NT2/D1 (cell line): ENCODE measurements at regions not wholly inside any gene's neighbourhood (a gene's known extent, or its start where the extent isn't known, plus 50 kb on each side); places are given as distances from the start of the nearest gene placed in this dataset.

Experiments
- DNase-seq: peaks from one replicate; pipeline ENCODE4 v3.0.0-alpha.2; 2011; ENCODE audit warnings: low read depth, low spot score
- H3K27me3 ChIP-seq: 2 replicates; pipeline ENCODE4 v1.6.0; 2011; ENCODE audit warnings: mild to moderate bottlenecking; ENCODE audit not compliant: insufficient read length, insufficient read depth
- H3K36me3 ChIP-seq: 2 replicates; pipeline ENCODE4 v1.6.1; 2011; ENCODE audit warnings: mild to moderate bottlenecking, low read length, mixed read lengths; ENCODE audit not compliant: insufficient read depth, insufficient read length
- H3K4me1 ChIP-seq: 2 replicates; pipeline ENCODE4 v1.5.1; 2011; ENCODE audit not compliant: insufficient read depth, insufficient read length
- H3K4me3 ChIP-seq: 2 replicates; pipeline ENCODE4 v1.5.1; 2011; ENCODE audit warnings: low read depth; ENCODE audit not compliant: insufficient read length
- H3K9ac ChIP-seq: 2 replicates; pipeline ENCODE4 v1.6.0; 2011; ENCODE audit warnings: low read depth; ENCODE audit not compliant: insufficient read length
- H3K9me3 ChIP-seq: 2 replicates; pipeline ENCODE4 v1.5.1; 2011; ENCODE audit warnings: mild to moderate bottlenecking, low read length; ENCODE audit not compliant: insufficient read depth
- SUZ12 ChIP-seq: IDR thresholded peaks from 2 replicates; pipeline ENCODE4 v1.6.1; 2011; ENCODE audit not compliant: insufficient read length, insufficient read depth; ENCODE audit errors: extremely low read depth
- YY1 ChIP-seq: IDR thresholded peaks from 2 replicates; pipeline ENCODE4 v1.6.1; 2011; ENCODE audit not compliant: insufficient read length, insufficient read depth
- ZNF274 ChIP-seq: IDR thresholded peaks from 2 replicates; pipeline ENCODE4 v1.6.1; 2011; ENCODE audit warnings: mild to moderate bottlenecking, low read depth, low read length

- DNase-seq: no peak
- TF ChIP-seq SUZ12: no peak
- TF ChIP-seq ZNF274: no peak
- TF ChIP-seq YY1: no peak
- H3K4me1 ChIP-seq: no peaks in the 10 kb centered on the region
These were observed 322.2 kb upstream of the DDI1 start for GRCh38 chr11:103714246-103714645.

GRCh38 chr11:103716363-103716762, 320.1 kb upstream of the DDI1 start:
- DNase-seq: no peak
- no peaks in the 10 kb centered on the region for H3K36me3 ChIP-seq
- H3K4me3 ChIP-seq: no peak overlapping the region
- TF ChIP-seq SUZ12 (no peak), YY1 (no peak), ZNF274 (no peak)
- no peaks in the 10 kb centered on the region for H3K9me3 ChIP-seq
- no peak overlapping the region for H3K9ac ChIP-seq
- H3K4me1 ChIP-seq: no peaks in the 10 kb centered on the region
- H3K27me3 ChIP-seq: no peaks in the 10 kb centered on the region

More at GRCh38 chr11:103714246-103714645, 322.2 kb upstream of the DDI1 start:
- H3K36me3 ChIP-seq: no peaks in the 10 kb centered on the region
- no peaks in the 10 kb centered on the region for H3K9me3 ChIP-seq
- no peak overlapping the region for H3K9ac ChIP-seq
- no peaks in the 10 kb centered on the region for H3K27me3 ChIP-seq
- no peak overlapping the region for H3K4me3 ChIP-seq

DNA sequence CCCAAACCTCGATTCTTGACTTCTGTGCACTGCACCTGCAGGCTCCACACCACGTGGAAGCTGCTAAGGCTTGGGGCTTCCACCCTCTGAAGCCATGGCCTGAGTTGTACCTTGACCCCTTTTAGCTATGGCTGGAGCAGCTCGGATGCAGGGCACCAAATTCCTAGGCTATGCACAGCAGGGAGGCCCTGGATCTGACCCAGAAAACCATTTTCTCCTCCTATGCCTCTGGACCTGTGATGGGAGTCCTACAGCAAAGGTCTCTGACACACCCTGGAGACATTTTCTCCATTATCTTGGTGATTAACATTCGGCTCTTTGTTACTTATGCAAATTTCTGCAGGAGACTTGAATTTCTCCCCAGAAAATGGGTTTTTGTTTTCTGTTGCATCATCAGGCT, 309.2 kb upstream of the DDI1 start:
- H3K9ac ChIP-seq: no peak overlapping the region
- H3K4me1 ChIP-seq: no peaks in the 10 kb centered on the region
- no peaks in the 10 kb centered on the region for H3K27me3 ChIP-seq
- peaks cover 18% of the 10 kb centered on the region; the same call in 1 of the 2 replicates for H3K9me3 ChIP-seq
- TF ChIP-seq SUZ12 (no peak), YY1 (no peak), ZNF274 (no peak)
- H3K4me3 ChIP-seq: no peak overlapping the region
- H3K36me3 ChIP-seq: no peaks in the 10 kb centered on the region
- no peak for DNase-seq

DNA sequence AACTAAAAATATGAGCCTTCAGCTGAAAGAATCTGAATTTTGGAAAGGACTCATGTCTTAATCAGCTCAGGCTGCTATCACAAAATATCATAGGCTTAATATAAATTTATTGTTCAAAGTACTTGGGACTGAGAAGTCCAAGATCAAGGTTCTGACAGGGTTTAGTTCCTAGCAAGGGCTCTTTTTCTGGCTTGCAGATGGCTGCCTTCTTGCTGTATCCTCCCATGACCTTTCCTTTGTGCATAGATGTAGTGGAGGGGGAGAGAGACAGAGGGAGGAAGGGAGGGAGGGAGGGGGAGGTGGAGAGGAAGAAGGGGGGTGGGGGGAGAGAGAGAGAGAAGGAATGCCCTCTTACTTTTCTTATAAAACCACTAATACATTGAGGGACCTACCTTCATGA, 306.8 kb upstream of the DDI1 start:
- H3K36me3 ChIP-seq: no peaks in the 10 kb centered on the region
- H3K4me1 ChIP-seq: no peaks in the 10 kb centered on the region
- H3K4me3 ChIP-seq: no peak overlapping the region
- no peaks in the 10 kb centered on the region for H3K27me3 ChIP-seq
- DNase-seq: no peak
- no peak overlapping the region for H3K9ac ChIP-seq
- peaks cover 10% of the 10 kb centered on the region; the same call in 1 of the 2 replicates for H3K9me3 ChIP-seq
- TF ChIP-seq YY1 (no peak), ZNF274 (no peak), SUZ12 (no peak)

- DNase-seq: no peak
- H3K9ac ChIP-seq: no peak overlapping the region
- H3K4me1 ChIP-seq: no peaks in the 10 kb centered on the region
- peaks cover 10% of the 10 kb centered on the region; the same call in 1 of the 2 replicates for H3K9me3 ChIP-seq
- no peaks in the 10 kb centered on the region for H3K36me3 ChIP-seq
- TF ChIP-seq ZNF274: no peak
- no peak for TF ChIP-seq SUZ12
- TF ChIP-seq YY1: no peak
- H3K27me3 ChIP-seq: no peaks in the 10 kb centered on the region
- H3K4me3 ChIP-seq: no peak overlapping the region
These were observed 306.1 kb upstream of the DDI1 start for GRCh38 chr11:103730131-103730940.

DNA sequence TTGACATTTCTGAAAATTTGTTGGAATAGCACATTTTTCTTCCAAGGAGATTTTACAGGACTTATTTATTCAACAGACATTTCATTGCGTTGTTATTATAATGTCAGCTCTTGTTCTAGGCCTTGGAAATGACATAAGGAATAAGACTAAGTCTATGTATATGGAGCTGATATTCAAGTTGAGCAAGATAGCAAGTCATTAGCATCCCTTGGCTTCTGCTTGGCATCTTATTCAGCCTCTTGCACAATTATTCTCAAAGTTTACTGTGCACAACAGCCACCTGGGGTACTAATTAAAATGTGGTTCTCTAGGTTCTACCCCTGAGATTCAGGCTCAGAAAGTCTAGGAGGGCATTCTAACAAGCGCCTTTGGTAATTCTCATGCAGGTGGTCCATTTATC, 304.8 kb upstream of the DDI1 start:
- Histone ChIP-seq H3K9ac (no peak overlapping the region), H3K4me1 (no peaks in the 10 kb centered on the region), H3K9me3 (peaks cover 10% of the 10 kb centered on the region; the same call in 1 of the 2 replicates), H3K36me3 (no peaks in the 10 kb centered on the region), H3K27me3 (no peaks in the 10 kb centered on the region), H3K4me3 (no peak overlapping the region)
- DNase-seq: no peak
- no peak for TF ChIP-seq SUZ12
- TF ChIP-seq ZNF274: no peak
- no peak for TF ChIP-seq YY1

DNA sequence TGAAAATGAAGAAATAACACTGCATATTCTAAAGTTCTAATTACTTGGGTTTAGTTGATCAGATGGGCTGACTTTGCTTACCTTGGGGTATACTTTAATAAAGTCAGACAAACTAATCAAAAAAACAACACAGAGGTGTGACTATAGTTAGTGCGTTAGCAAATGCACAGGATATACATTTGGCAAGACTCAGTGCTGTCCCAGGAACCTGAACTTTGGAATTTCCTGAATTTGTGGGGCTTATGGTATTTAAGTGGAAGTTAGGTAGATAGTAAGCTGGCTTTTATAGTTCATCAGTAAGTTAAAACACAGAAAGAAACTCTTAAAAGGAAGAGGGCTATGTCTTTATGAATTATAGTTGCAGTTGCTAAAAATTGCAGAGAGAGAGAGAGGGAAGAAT, 302.6 kb upstream of the DDI1 start:
- no peaks in the 10 kb centered on the region for H3K9me3 ChIP-seq
- no peaks in the 10 kb centered on the region for H3K36me3 ChIP-seq
- H3K27me3 ChIP-seq: no peaks in the 10 kb centered on the region
- H3K4me1 ChIP-seq: no peaks in the 10 kb centered on the region
- TF ChIP-seq YY1: no peak
- no peak for TF ChIP-seq ZNF274
- TF ChIP-seq SUZ12: no peak
- no peak overlapping the region for H3K9ac ChIP-seq
- no peak overlapping the region for H3K4me3 ChIP-seq
- DNase-seq: no peak
